HUDEP-2 (cell line): ENCODE measurements at regions not wholly inside any gene's neighbourhood (a gene's known extent, or its start where the extent isn't known, plus 50 kb on each side); places are given as distances from the start of the nearest gene placed in this dataset.

Experiments
- DNase-seq, 76 experiments: peaks; one replicate each; lab custom pipeline; 2025; ENCODE audit not compliant: unreplicated experiment in 76 of 76; lab: John Stamatoyannopoulos, UW

DNA sequence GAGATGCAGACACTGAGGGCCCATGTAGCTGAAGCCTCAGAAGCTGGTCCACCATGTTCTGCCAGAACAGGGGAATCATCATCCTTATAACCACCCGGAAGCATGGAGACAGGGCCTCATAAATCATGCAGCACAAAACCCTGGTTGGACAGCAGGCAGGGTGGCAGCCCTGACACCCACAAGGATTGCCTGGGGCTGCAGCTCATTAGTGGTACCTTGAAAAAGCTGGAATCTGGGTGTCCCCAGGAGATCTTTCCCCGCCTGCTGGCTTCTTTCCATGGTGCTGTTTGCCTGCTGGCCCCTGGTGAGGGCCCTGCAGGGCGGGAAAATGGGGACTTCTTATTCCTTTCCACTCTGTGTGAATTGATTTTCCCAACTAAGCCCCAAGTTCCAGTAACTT lies 50.6 kb upstream of the GGTLC1 start:
- DNase-seq = no peak
